ENCODE measurements at regions not wholly inside any gene's neighbourhood (a gene's known extent, or its start where the extent isn't known, plus 50 kb on each side); places are given as distances from the start of the nearest gene placed in this dataset.

DNA sequence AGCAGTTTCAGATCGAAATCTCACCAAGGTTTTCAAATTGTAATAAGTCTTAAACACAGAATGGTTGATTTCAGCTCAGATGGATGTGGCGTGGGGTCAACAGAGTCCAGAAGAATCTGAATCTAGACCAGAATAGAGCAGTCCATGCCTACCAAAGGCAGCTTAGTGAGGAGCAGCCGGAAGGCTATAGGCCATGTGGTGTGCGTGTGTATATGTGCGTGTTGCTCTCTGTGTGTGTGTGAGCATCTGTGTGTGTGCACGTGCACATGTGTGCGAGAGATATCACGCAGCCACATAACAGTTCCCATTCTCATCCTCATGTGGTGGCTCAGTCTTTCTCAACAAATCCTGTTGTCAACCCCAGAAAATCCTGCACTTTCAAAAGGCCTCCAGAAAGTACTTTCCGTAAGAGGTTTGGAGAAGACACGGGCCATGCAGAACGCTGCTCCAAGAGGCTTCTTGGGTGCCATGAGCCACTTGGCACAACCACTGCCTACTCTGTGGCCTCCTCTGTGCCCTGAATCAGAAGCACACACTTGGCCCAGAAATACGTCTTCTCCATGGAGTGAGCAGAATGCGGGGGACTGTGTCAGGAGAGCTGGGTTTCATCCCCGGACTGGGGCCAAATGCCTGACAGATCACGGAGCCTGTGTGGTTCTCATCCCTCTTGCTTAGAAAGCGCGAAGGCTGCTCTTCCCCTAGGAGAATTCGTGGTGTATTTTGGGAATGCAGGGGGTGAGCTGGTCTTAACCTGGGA lies 67.3 kb downstream of the ACKR3 start:
- Histone ChIP-seq H3K27ac (peak overlapping the region in 1 of 4 donors; percentile 5), H3K4me1 (no peaks in the 10 kb centered on the region), H3K27me3 (no peaks in the 10 kb centered on the region), H3K4me3 (no peak overlapping the region), H3K36me3 (no peaks in the 10 kb centered on the region), H3K9me3 (no peaks in the 10 kb centered on the region)
- in situ Hi-C loops (cut with MboI; ENCODE audit: low pct_ligation_motif_present in 1 of 4, low pct_unique_long_range_greater_than_20kb in 1 of 4, low sequenced_read_pairs in 3 of 4) (no loop called here), intact Hi-C loops (cut with DNase I; ENCODE audit: low total_unique reads) (no loop called here)
- 77 to 79% methylated on average over 7 to 17 of the region's 18 CpGs for WGBS, 2 donors (ENCODE audit: low coverage in 1 of 2)
- TF ChIP-seq POLR2AphosphoS5 (IDR thresholded peaks at IDR 0.05) (peak in 1 of 3 donors; percentile 17), EP300 (IDR thresholded peaks at IDR 0.05; ENCODE audit: low read depth) (no peak)
- no peak for DNase-seq

DNA sequence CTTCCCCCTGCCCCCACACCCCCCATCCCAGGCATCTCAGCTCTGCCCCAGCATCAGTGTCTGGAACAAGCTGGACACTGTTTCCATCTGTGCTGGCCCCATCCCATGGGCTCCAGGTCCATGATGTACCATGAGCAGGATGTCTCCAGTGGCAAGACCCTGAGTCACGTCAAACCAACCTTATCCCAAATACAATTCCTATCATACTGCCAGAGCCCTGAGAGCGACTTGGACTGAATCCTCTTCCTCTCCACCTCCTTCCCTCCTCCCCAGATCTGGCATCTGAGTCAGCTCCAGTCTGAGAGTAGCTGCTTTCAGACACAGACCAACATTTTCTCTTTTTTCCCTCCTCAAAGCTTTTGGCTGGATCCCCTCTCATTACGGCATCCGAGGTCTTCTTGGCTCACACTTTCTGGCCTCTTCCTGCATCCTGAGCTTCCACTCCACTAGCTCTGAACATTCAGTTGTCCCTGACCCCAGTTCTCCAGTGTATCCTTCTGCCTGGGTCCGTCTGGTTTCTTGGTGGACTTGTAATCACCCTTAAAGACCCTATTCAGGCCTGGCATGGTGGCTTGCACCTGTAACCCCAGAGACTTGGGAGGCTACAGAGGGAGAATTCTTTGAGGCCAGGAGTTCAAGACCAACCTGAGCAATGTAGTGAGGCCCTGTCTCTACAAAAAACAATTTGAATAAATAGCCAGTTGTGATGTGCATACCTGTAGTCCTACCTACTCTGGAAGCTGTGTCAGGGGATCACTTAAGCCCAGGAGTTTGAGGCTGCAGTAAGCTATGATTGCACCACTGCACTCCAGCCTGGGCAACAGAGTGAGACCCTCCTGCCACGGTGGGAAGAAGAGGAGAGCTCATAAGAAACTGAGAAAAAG lies 68.3 kb downstream of the ACKR3 start:
- no peak overlapping the region for H3K27ac ChIP-seq
- H3K27me3 ChIP-seq, result no peaks in the 10 kb centered on the region
- no peaks in the 10 kb centered on the region for H3K9me3 ChIP-seq
- no peak for DNase-seq
- no peaks in the 10 kb centered on the region for H3K36me3 ChIP-seq
- intact Hi-C loops (cut with DNase I; ENCODE audit: low total_unique reads) (no loop called here), in situ Hi-C loops (cut with MboI; ENCODE audit: low pct_ligation_motif_present in 1 of 4, low pct_unique_long_range_greater_than_20kb in 1 of 4, low sequenced_read_pairs in 3 of 4) (no loop called here)
- H3K4me3 ChIP-seq, result no peak overlapping the region
- no peak for TF ChIP-seq CTCF (IDR thresholded peaks at IDR 0.05)
- no peak for TF ChIP-seq POLR2AphosphoS5 (IDR thresholded peaks at IDR 0.05)
- no peak for TF ChIP-seq POLR2A (IDR thresholded peaks at IDR 0.05)
- peaks cover 0 to 1% (median 0%) of the 10 kb centered on the region in 4 donors for H3K4me1 ChIP-seq
- 63 to 65% methylated on average over 3 to 6 of the region's 6 CpGs for WGBS, 2 donors (ENCODE audit: low coverage in 1 of 2)

DNA sequence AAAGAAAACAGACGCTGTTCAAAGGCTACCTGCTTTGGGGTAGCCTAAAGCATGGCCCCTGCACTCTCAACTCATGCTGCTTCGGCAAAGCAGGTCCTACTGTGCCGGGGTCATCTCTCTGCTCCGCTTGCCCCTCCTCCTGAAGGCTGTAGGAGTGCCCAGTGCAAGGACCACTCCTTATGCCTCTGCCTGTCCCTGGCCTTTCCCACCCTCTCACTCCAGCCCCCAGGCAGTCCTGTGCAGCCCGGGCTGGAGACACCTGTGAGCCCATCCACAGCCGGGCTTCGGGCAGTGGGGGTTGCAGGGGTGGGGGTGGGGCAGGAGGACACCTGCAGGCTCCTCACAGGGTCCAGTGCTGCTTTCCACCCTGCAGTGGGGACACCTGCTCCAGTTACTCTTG lies 69.1 kb downstream of the ACKR3 start:
- in situ Hi-C loops (cut with MboI; ENCODE audit: low pct_ligation_motif_present in 1 of 4, low pct_unique_long_range_greater_than_20kb in 1 of 4, low sequenced_read_pairs in 3 of 4) (no loop called here), intact Hi-C loops (cut with DNase I; ENCODE audit: low total_unique reads) (no loop called here)
- no peaks in the 10 kb centered on the region for H3K27me3 ChIP-seq
- no peaks in the 10 kb centered on the region for H3K36me3 ChIP-seq
- H3K27ac ChIP-seq, result no peak overlapping the region
- DNase-seq, result no peak
- 73 to 82% methylated on average over 2 to 7 of the region's 7 CpGs for WGBS, 2 donors (ENCODE audit: low coverage in 1 of 2)
- H3K9me3 ChIP-seq, result no peaks in the 10 kb centered on the region
- no peak overlapping the region for H3K4me3 ChIP-seq
- peaks cover 0 to 5% (median 0%) of the 10 kb centered on the region in 4 donors for H3K4me1 ChIP-seq
- TF ChIP-seq POLR2AphosphoS5 (IDR thresholded peaks at IDR 0.05) (no peak), EP300 (IDR thresholded peaks at IDR 0.05; ENCODE audit: low read depth) (no peak), POLR2A (IDR thresholded peaks at IDR 0.05) (no peak), CTCF (IDR thresholded peaks at IDR 0.05) (no peak)

- no peaks in the 10 kb centered on the region for H3K9me3 ChIP-seq
- H3K27ac ChIP-seq, result no peak overlapping the region
- H3K4me1 ChIP-seq, result peaks cover 0 to 5% (median 0%) of the 10 kb centered on the region in 4 donors
- H3K27me3 ChIP-seq, result no peaks in the 10 kb centered on the region
- DNase-seq, result no peak
- WGBS, 2 donors (ENCODE audit: low coverage in 1 of 2), result 62 to 67% methylated on average over 6 to 7 of the region's 7 CpGs
- intact Hi-C loops (cut with DNase I; ENCODE audit: low total_unique reads), result no loop called here
- in situ Hi-C loops (cut with MboI; ENCODE audit: low pct_ligation_motif_present in 1 of 4, low pct_unique_long_range_greater_than_20kb in 1 of 4, low sequenced_read_pairs in 3 of 4), result no loop called here
- TF ChIP-seq CTCF (IDR thresholded peaks at IDR 0.05), result no peak
- no peak for TF ChIP-seq POLR2A (IDR thresholded peaks at IDR 0.05)
- TF ChIP-seq EP300 (IDR thresholded peaks at IDR 0.05; ENCODE audit: low read depth), result no peak
- no peak for TF ChIP-seq POLR2AphosphoS5 (IDR thresholded peaks at IDR 0.05)
- H3K4me3 ChIP-seq, result no peak overlapping the region
- H3K36me3 ChIP-seq, result no peaks in the 10 kb centered on the region
These were observed 70.0 kb downstream of the ACKR3 start for GRCh38 chr2:236639461-236640235.
